Colonic mucosa (tissue), 4 donors: ENCODE measurements at regions not wholly inside any gene's neighbourhood (a gene's known extent, or its start where the extent isn't known, plus 50 kb on each side); places are given as distances from the start of the nearest gene placed in this dataset.

Experiments used
- DNase-seq: peaks from one replicate; pipeline ENCODE4 v3.0.0-alpha.2; 2020
- H3K27ac ChIP-seq: fragments of 200-600 bp; one replicate; pipeline ENCODE4 v1.8.0; 2021
- H3K27me3 ChIP-seq: fragments of 200-600 bp; one replicate; pipeline ENCODE4 v1.8.0; 2021
- H3K36me3 ChIP-seq: fragments of 200-600 bp; one replicate; pipeline ENCODE4 v1.8.0; 2021
- H3K4me1 ChIP-seq: fragments of 200-600 bp; one replicate; pipeline ENCODE4 v1.8.0; 2021; ENCODE audit warnings: mild to moderate bottlenecking
- H3K4me3 ChIP-seq: fragments of 200-600 bp; one replicate; pipeline ENCODE4 v1.8.0; 2021
- H3K9ac ChIP-seq, 2 donors: one replicate each; pipeline ENCODE4 v1.7.0; 2013; ENCODE audit warnings: control low read depth in 2 of 2, low read depth in 2 of 2, low read length in 2 of 2
- H3K9me3 ChIP-seq: fragments of 200-600 bp; one replicate; pipeline ENCODE4 v1.8.0; 2021
- intact Hi-C: fragments of 100-400 bp; cut with DNase I; formaldehyde crosslinking; loops from one replicate; pipeline ENCODE4 v1.14.1; 2022
- TF ChIP-seq, protein P1 (sequence below): fragments of 200-600 bp; IDR thresholded peaks from one replicate; pipeline ENCODE4 v1.8.0; 2022; ENCODE audit warnings: antibody characterized with exemption, mild to moderate bottlenecking
- donor health status: healthy.
- donor health status: DM: no; HTN: no; CAD: no.
- donor health status: DM: no; HTN: no; CAD: no.

DNA sequence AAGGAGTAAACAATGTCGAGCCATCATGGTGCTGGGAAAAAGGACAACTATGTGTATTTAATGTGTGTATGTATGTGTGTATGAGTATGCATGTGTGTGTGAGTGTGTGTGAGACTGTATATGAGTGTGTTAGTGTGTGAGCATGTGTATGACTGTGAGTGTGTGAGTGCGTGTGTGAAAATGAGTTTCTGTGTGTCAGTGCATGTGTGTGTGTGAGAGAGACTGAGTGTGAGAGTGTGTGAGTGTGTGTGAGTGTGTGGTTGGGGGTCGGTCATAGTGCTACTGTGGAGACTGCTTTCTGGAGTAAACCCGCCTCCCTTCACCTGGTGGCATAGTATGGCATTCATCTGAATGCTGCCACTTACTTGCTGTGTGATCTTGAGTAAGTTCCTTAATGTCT is 567.4 kb downstream of the FGF9 start:
- H3K27ac ChIP-seq = no peak overlapping the region
- H3K4me3 ChIP-seq = no peak overlapping the region
- TF ChIP-seq, protein P1, sequence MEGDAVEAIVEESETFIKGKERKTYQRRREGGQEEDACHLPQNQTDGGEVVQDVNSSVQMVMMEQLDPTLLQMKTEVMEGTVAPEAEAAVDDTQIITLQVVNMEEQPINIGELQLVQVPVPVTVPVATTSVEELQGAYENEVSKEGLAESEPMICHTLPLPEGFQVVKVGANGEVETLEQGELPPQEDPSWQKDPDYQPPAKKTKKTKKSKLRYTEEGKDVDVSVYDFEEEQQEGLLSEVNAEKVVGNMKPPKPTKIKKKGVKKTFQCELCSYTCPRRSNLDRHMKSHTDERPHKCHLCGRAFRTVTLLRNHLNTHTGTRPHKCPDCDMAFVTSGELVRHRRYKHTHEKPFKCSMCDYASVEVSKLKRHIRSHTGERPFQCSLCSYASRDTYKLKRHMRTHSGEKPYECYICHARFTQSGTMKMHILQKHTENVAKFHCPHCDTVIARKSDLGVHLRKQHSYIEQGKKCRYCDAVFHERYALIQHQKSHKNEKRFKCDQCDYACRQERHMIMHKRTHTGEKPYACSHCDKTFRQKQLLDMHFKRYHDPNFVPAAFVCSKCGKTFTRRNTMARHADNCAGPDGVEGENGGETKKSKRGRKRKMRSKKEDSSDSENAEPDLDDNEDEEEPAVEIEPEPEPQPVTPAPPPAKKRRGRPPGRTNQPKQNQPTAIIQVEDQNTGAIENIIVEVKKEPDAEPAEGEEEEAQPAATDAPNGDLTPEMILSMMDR = no peak
- H3K27me3 ChIP-seq = no peaks in the 10 kb centered on the region
- H3K4me1 ChIP-seq = no peaks in the 10 kb centered on the region
- no peaks in the 10 kb centered on the region for H3K9me3 ChIP-seq
- no peak for DNase-seq
- intact Hi-C loops = no loop called here
- H3K36me3 ChIP-seq = no peaks in the 10 kb centered on the region
- H3K9ac ChIP-seq = no peak overlapping the region

DNA sequence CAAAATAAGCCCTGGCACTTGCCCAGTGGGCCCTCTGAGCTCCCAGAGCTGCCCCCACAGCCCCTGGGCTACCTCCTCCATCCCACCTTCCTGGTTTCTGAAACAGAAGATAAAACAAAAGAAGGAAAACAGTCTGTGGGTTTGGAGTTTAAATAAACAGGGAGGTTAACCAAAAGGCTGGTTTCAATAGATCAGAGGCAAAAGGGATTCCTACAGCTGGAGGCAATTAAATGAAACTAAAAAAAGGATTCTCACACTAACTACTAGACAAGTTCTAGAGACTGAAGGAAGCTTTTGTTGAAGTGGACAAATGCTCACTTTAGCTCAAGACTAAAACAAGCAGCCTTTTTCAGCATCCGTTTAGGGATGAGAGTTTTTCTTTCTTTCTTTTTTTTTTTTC is 569.8 kb downstream of the FGF9 start:
- TF ChIP-seq, protein P1 = no peak
- Histone ChIP-seq H3K27me3 (no peaks in the 10 kb centered on the region), H3K9me3 (no peaks in the 10 kb centered on the region), H3K4me3 (no peak overlapping the region), H3K4me1 (no peaks in the 10 kb centered on the region), H3K36me3 (no peaks in the 10 kb centered on the region), H3K27ac (no peak overlapping the region), H3K9ac (no peak overlapping the region)
- DNase-seq = no peak
- intact Hi-C loops = no loop called here

DNA sequence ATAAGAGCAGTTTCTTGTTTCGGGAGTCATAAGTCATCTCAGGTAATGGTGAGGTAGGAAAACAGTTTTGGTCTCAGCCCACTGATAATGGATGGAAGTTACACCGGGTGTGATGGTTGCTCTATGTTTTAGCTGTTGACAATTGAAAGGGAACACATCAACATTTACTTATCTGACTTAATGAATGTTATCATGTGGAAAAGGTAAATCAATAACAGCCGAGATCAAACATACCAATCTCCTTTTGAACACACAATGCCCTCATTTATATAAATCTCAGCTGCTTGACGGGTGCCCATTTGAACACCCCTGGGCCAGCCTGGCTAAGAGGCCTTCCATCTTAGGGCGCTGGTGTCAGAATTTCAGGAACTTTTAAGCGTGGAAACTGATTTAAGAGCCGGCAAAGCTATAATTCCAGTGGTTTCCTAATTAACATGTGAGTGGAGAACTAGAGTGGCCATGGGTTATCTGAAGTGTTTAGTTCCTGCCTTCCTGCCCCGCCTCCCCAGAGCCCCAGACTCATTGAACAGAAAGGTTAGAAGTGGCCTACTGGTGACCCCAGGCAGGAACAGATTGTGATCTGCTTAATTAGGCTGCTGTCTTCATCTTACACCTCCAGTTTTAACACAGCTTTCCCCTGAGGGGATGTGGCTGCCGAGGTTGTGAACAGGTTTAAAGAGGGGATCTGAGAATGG is 572.7 kb downstream of the FGF9 start:
- Histone ChIP-seq H3K27me3 (no peaks in the 10 kb centered on the region), H3K27ac (no peak overlapping the region), H3K4me1 (no peaks in the 10 kb centered on the region), H3K4me3 (no peak overlapping the region), H3K36me3 (no peaks in the 10 kb centered on the region), H3K9ac (no peak overlapping the region), H3K9me3 (no peaks in the 10 kb centered on the region)
- TF ChIP-seq, protein P1 = no peak
- DNase-seq = no peak
- intact Hi-C loops = no loop called here

DNA sequence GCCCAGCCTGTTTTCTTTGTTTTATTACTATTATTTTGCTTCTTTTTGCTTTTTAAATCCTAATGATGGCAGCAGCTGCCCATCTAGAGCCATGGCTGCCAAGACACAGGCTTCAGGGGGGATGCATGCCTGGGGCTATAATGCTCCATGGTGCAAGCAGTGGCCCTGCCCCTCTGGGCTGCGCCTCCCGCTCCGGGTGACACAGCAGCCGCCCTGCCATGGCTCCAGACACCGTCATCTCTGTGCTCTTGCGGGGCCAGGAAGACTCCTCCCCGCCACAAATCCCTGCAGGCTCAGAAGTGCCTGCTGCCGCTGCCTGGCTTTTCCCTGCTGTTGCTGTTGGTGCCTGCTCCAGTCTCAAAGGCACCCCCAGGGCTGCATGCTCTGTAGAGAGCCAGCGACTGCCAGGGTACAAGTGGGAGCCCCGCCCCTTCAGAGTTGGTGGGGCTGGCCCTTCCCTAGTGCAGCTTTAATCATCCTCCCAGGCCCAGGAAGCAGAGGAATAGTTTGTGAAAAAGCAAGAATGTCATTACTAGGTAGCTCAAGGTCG is 581.5 kb downstream of the FGF9 start:
- Histone ChIP-seq H3K27me3 (no peaks in the 10 kb centered on the region), H3K9ac (no peak overlapping the region), H3K36me3 (no peaks in the 10 kb centered on the region), H3K27ac (no peak overlapping the region), H3K4me3 (no peak overlapping the region), H3K4me1 (no peaks in the 10 kb centered on the region), H3K9me3 (no peaks in the 10 kb centered on the region)
- no peak for DNase-seq
- TF ChIP-seq, protein P1 = no peak
- intact Hi-C loops = no loop called here

DNA sequence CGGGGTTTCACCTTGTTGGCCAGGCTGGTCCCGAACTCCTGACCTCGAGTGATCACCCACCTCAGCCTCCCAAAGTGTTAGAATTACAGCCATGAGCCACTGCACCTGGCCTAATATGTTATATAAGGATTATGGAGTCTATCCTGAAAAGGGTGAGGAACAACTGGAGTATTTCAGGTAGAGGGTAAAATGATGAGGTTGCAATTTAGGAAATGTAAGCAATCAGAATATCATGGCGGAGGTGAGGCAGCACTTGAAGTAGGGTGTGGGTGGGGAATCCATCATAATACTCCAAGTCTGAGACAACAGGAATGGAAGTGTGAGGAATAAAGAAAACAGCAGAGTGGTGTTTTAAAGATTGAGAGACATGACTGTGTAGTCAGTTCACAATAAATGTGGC is 582.2 kb downstream of the FGF9 start:
- no peaks in the 10 kb centered on the region for H3K4me1 ChIP-seq
- no peaks in the 10 kb centered on the region for H3K27me3 ChIP-seq
- TF ChIP-seq, protein P1 = no peak
- H3K36me3 ChIP-seq = no peaks in the 10 kb centered on the region
- no peak for DNase-seq
- intact Hi-C loops = no loop called here
- H3K27ac ChIP-seq = no peak overlapping the region
- no peaks in the 10 kb centered on the region for H3K9me3 ChIP-seq
- H3K4me3 ChIP-seq = no peak overlapping the region
- H3K9ac ChIP-seq = no peak overlapping the region
